HepG2 (cell line): ENCODE measurements at regions not wholly inside any gene's neighbourhood (a gene's known extent, or its start where the extent isn't known, plus 50 kb on each side); places are given as distances from the start of the nearest gene placed in this dataset.
A peak's percentile ranks its signal among the peaks of the same experiment; 100 is the strongest.

Experiments
- ESRRA ChIP-seq: sonication (generic); formaldehyde crosslinking; IDR thresholded peaks from 2 replicates; pipeline ENCODE4 v1.5.1; 2020; ENCODE audit warnings: mild to moderate bottlenecking, low read depth, missing genetic modification reagents
- FLYWCH1 ChIP-seq: sonication (generic); formaldehyde crosslinking; IDR thresholded peaks from 2 replicates; pipeline ENCODE4 v1.8.1; 2023; ENCODE audit warnings: mild to moderate bottlenecking, missing genetic modification reagents
- GPN1 ChIP-seq: sonication (generic); formaldehyde crosslinking; IDR thresholded peaks from 2 replicates; pipeline ENCODE4 v1.5.1; 2020; ENCODE audit warnings: missing genetic modification reagents, borderline replicate concordance
- HNF4A ChIP-seq: sonication (generic); formaldehyde crosslinking; IDR thresholded peaks from 2 replicates; pipeline ENCODE4 v1.4.0; 2020; ENCODE audit warnings: missing genetic modification reagents
- KLF15 ChIP-seq: sonication (generic); formaldehyde crosslinking; IDR thresholded peaks from 2 replicates; pipeline ENCODE4 v1.8.1; 2023; ENCODE audit warnings: borderline replicate concordance, mild to moderate bottlenecking, inconsistent platforms, missing genetic modification reagents, mixed read lengths
- LCORL ChIP-seq, 2 experiments: fragments of 450-650 bp in 1 of 2; sonication (generic) in 1 of 2; formaldehyde crosslinking in 1 of 2; IDR thresholded peaks; 2 replicates each; pipeline versions ENCODE4 v1.5.0 to v1.6.1; 2017 to 2020; ENCODE audit warnings: antibody characterized with exemption in 1 of 2, missing genetic modification reagents in 1 of 2
- MED8 ChIP-seq: sonication (generic); formaldehyde crosslinking; IDR thresholded peaks from 2 replicates; pipeline ENCODE4 v1.8.1; 2023; ENCODE audit warnings: mild to moderate bottlenecking, missing genetic modification reagents; ENCODE audit not compliant: insufficient replicate concordance
- PCBP1 ChIP-seq: fragments of 200-400 bp; formaldehyde crosslinking; IDR thresholded peaks from 2 replicates; pipeline ENCODE4 v1.6.1; 2017; ENCODE audit warnings: mild to moderate bottlenecking, low read depth, low read length, borderline replicate concordance
- RFX5 ChIP-seq: IDR thresholded peaks from 2 replicates; pipeline ENCODE4 v1.6.1; 2011; ENCODE audit warnings: low read depth, low read length, improper control_type of control experiment
- SRF ChIP-seq: IDR thresholded peaks from 2 replicates; pipeline ENCODE4 v1.6.1; 2011; ENCODE audit warnings: mild to moderate bottlenecking, low read depth, low read length, moderate library complexity
- SYNCRIP ChIP-seq: fragments of 200-400 bp; formaldehyde crosslinking; IDR thresholded peaks from 2 replicates; pipeline ENCODE4 v1.6.1; 2018; ENCODE audit warnings: mild to moderate bottlenecking, low read depth, low read length; ENCODE audit not compliant: insufficient read depth
- TOE1 ChIP-seq: sonication (generic); formaldehyde crosslinking; IDR thresholded peaks from 2 replicates; pipeline ENCODE4 v1.4.0; 2020; ENCODE audit warnings: mild to moderate bottlenecking, missing genetic modification reagents
- ZBTB1 ChIP-seq: sonication (generic); formaldehyde crosslinking; IDR thresholded peaks from 2 replicates; pipeline ENCODE4 v1.4.0; 2020; ENCODE audit warnings: missing genetic modification reagents, borderline replicate concordance
- ZIK1 ChIP-seq: sonication (generic); formaldehyde crosslinking; IDR thresholded peaks from 2 replicates; pipeline ENCODE4 v1.5.0; 2020; ENCODE audit warnings: mild to moderate bottlenecking, low read depth, missing genetic modification reagents, borderline replicate concordance
- ZKSCAN8 ChIP-seq: IDR thresholded peaks from 2 replicates; pipeline ENCODE4 v1.6.1; 2016; ENCODE audit warnings: borderline replicate concordance, missing genetic modification reagents, missing compliant biosample characterization
- ZNF235 ChIP-seq: sonication (generic); formaldehyde crosslinking; IDR thresholded peaks from 2 replicates; pipeline ENCODE4 v1.8.1; 2023; ENCODE audit warnings: mild to moderate bottlenecking, missing genetic modification reagents, borderline replicate concordance
- ZNF550 ChIP-seq: sonication (generic); formaldehyde crosslinking; IDR thresholded peaks from 2 replicates; pipeline ENCODE4 v1.4.0; 2020; ENCODE audit warnings: mild to moderate bottlenecking, missing genetic modification reagents, borderline replicate concordance
- ZNF652 ChIP-seq: IDR thresholded peaks from 2 replicates; pipeline ENCODE4 v1.6.1; 2016; ENCODE audit warnings: low read depth, borderline replicate concordance
- ZNF709 ChIP-seq: sonication (generic); formaldehyde crosslinking; IDR thresholded peaks from 2 replicates; pipeline ENCODE4 v1.5.0; 2020; ENCODE audit warnings: mild to moderate bottlenecking, missing genetic modification reagents
- ZNF737 ChIP-seq: sonication (generic); formaldehyde crosslinking; IDR thresholded peaks from 2 replicates; pipeline ENCODE4 v1.5.0; 2020; ENCODE audit warnings: missing genetic modification reagents, mild to moderate bottlenecking, borderline replicate concordance
- TF ChIP-seq, protein P1 (sequence below): sonication (generic); formaldehyde crosslinking; IDR thresholded peaks from 2 replicates; pipeline ENCODE4 v1.4.0; 2020; ENCODE audit warnings: mild to moderate bottlenecking, low read depth, missing genetic modification reagents
- TF ChIP-seq, protein P2 (sequence below): sonication (generic); formaldehyde crosslinking; IDR thresholded peaks from 2 replicates; pipeline ENCODE4 v1.4.0; 2020; ENCODE audit warnings: missing genetic modification reagents
- TF ChIP-seq, protein P3 (sequence below): sonication (generic); formaldehyde crosslinking; IDR thresholded peaks from 2 replicates; pipeline ENCODE4 v1.5.1; 2020; ENCODE audit warnings: missing genetic modification reagents, mild to moderate bottlenecking, borderline replicate concordance
- TF ChIP-seq, protein P4 (sequence below): sonication (generic); formaldehyde crosslinking; IDR thresholded peaks from 2 replicates; pipeline ENCODE4 v1.4.0; 2020; ENCODE audit warnings: missing genetic modification reagents

DNA sequence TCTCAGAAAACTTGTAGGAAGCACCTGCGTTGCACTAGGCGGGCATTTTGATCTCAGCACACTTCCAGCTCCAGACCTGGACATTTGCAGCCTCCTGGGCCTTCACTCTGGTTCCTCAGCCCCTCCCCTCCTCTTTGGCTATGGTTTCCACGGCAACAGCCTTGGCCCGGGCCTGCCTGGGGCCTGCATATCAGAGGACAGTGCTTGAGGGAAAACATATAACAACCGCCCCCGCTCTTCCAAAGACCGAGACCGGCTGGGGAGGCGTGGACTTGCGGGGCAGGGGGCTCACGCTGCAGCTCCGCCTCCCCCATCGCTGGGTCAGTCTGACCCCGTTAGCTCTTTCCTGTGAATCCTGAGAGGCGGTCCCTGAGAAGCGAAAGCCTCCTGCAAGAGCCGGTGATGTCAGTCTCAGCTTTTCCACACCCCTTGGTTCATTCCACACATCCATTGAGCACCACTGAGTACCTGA is 125.7 kb upstream of the PEG3 start (continued):
- no peak for TF ChIP-seq RFX5
- no peak for TF ChIP-seq GPN1
- TF ChIP-seq ZNF550: no peak
- TF ChIP-seq TOE1 (CRISPR knock-in tag): no peak
- TF ChIP-seq LCORL (IDR thresholded peaks at IDR 0.05): no peak
- peak; percentile 40; the same call in 1 of the 2 replicates for TF ChIP-seq LCORL (CRISPR knock-in tag; IDR thresholded peaks at IDR 0.05)
- no peak for TF ChIP-seq FLYWCH1
- TF ChIP-seq, protein P1, sequence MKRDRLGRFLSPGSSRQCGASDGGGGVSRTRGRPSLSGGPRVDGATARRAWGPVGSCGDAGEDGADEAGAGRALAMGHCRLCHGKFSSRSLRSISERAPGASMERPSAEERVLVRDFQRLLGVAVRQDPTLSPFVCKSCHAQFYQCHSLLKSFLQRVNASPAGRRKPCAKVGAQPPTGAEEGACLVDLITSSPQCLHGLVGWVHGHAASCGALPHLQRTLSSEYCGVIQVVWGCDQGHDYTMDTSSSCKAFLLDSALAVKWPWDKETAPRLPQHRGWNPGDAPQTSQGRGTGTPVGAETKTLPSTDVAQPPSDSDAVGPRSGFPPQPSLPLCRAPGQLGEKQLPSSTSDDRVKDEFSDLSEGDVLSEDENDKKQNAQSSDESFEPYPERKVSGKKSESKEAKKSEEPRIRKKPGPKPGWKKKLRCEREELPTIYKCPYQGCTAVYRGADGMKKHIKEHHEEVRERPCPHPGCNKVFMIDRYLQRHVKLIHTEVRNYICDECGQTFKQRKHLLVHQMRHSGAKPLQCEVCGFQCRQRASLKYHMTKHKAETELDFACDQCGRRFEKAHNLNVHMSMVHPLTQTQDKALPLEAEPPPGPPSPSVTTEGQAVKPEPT (CRISPR knock-in tag): no peak
- TF ChIP-seq, protein P2, sequence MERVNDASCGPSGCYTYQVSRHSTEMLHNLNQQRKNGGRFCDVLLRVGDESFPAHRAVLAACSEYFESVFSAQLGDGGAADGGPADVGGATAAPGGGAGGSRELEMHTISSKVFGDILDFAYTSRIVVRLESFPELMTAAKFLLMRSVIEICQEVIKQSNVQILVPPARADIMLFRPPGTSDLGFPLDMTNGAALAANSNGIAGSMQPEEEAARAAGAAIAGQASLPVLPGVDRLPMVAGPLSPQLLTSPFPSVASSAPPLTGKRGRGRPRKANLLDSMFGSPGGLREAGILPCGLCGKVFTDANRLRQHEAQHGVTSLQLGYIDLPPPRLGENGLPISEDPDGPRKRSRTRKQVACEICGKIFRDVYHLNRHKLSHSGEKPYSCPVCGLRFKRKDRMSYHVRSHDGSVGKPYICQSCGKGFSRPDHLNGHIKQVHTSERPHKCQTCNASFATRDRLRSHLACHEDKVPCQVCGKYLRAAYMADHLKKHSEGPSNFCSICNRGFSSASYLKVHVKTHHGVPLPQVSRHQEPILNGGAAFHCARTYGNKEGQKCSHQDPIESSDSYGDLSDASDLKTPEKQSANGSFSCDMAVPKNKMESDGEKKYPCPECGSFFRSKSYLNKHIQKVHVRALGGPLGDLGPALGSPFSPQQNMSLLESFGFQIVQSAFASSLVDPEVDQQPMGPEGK (CRISPR knock-in tag): peak; percentile 83
- TF ChIP-seq ZNF652 (CRISPR knock-in tag): peak; percentile 26; the same call in 1 of the 2 replicates
- TF ChIP-seq ZKSCAN8 (CRISPR knock-in tag): peak; percentile 100
- TF ChIP-seq MED8: no peak
- no peak for TF ChIP-seq KLF15 (CRISPR knock-in tag)
- no peak for TF ChIP-seq ZIK1 (CRISPR knock-in tag)
- no peak for TF ChIP-seq ZNF235 (CRISPR knock-in tag)
- no peak for TF ChIP-seq ZNF709
- TF ChIP-seq SYNCRIP: no peak
- TF ChIP-seq, protein P3, sequence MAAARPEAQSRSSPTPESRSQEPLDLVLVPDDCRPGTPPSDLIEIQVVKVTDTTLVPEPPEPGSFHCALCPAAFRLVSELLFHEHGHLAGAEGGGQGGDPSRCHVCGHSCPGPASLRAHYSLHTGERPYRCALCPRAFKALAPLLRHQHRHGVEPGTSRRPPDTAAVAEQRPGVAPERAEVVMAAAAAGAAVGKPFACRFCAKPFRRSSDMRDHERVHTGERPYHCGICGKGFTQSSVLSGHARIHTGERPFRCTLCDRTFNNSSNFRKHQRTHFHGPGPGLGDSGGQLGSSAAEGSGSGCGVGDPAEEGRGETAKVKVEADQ (CRISPR knock-in tag): no peak
- no peak for TF ChIP-seq ZBTB1
- TF ChIP-seq, protein P4, sequence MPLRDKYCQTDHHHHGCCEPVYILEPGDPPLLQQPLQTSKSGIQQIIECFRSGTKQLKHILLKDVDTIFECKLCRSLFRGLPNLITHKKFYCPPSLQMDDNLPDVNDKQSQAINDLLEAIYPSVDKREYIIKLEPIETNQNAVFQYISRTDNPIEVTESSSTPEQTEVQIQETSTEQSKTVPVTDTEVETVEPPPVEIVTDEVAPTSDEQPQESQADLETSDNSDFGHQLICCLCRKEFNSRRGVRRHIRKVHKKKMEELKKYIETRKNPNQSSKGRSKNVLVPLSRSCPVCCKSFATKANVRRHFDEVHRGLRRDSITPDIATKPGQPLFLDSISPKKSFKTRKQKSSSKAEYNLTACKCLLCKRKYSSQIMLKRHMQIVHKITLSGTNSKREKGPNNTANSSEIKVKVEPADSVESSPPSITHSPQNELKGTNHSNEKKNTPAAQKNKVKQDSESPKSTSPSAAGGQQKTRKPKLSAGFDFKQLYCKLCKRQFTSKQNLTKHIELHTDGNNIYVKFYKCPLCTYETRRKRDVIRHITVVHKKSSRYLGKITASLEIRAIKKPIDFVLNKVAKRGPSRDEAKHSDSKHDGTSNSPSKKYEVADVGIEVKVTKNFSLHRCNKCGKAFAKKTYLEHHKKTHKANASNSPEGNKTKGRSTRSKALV (CRISPR knock-in tag): no peak
- peak; percentile 47 for TF ChIP-seq HNF4A (CRISPR knock-in tag)
- no peak for TF ChIP-seq ZNF737
- no peak for TF ChIP-seq SRF
- no peak for TF ChIP-seq ESRRA (CRISPR knock-in tag)
- no peak for TF ChIP-seq PCBP1
